Transverse colon (tissue), 4 donors: ENCODE measurements at regions not wholly inside any gene's neighbourhood (a gene's known extent, or its start where the extent isn't known, plus 50 kb on each side); places are given as distances from the start of the nearest gene placed in this dataset.

Experiments used
- DNase-seq: peaks from one replicate; pipeline ENCODE4 v3.0.0-alpha.2; 2019
- H3K27ac ChIP-seq, 4 donors: fragments of 200-600 bp; sonication (generic); 2 replicates each; pipeline ENCODE4 v1.5.1; 2016 to 2018; ENCODE audit warnings: inconsistent platforms in 4 of 4
- H3K27me3 ChIP-seq: fragments of 200-600 bp; sonication (generic); 2 replicates; pipeline ENCODE4 v1.5.1; 2017; ENCODE audit warnings: inconsistent platforms
- H3K36me3 ChIP-seq, 4 donors: fragments of 200-600 bp; sonication (generic); 2 replicates each; pipeline ENCODE4 v1.5.1; 2017 to 2019; ENCODE audit warnings: inconsistent platforms in 4 of 4
- H3K4me1 ChIP-seq, 4 donors: fragments of 200-600 bp; sonication (generic); 2 replicates each; pipeline ENCODE4 v1.5.1; 2017 to 2020; ENCODE audit warnings: inconsistent platforms in 4 of 4
- H3K4me3 ChIP-seq, 4 donors: fragments of 200-600 bp; sonication (generic); 1 replicate in 1 of 4; 2 replicates in 3 of 4; pipeline versions ENCODE4 v1.5.1 to v1.6.1; 2017 to 2019; ENCODE audit warnings: inconsistent platforms in 4 of 4
- H3K9me3 ChIP-seq, 2 donors: fragments of 200-600 bp; sonication (generic); 2 replicates each; pipeline ENCODE4 v1.5.1; 2017 to 2019; ENCODE audit warnings: inconsistent platforms in 2 of 2
- CTCF ChIP-seq, 5 experiments: fragments of 200-600 bp in 3 of 5; fragments of 450-650 bp in 2 of 5; sonication (generic) in 3 of 5; IDR thresholded peaks; 1 replicate in 2 of 5; 2 replicates in 3 of 5; pipeline ENCODE4 v1.5.1; 2016 to 2017; ENCODE audit warnings: antibody characterized with exemption in 5 of 5, inconsistent platforms in 3 of 5, mild to moderate bottlenecking in 2 of 5, moderate library complexity in 1 of 5
- EP300 ChIP-seq: sonication (generic); formaldehyde crosslinking; IDR thresholded peaks from one replicate; pipeline ENCODE4 v1.6.1; 2017; ENCODE audit warnings: antibody characterized with exemption, low read depth
- POLR2A ChIP-seq: fragments of 450-650 bp; IDR thresholded peaks from one replicate; pipeline ENCODE4 v1.6.1; 2016; ENCODE audit warnings: antibody characterized with exemption, mild to moderate bottlenecking, moderate library complexity
- POLR2AphosphoS5 ChIP-seq, 3 donors: sonication (generic); formaldehyde crosslinking; IDR thresholded peaks; one replicate each; pipeline ENCODE4 v1.6.1; 2016; ENCODE audit warnings: antibody characterized with exemption in 3 of 3
- WGBS, 2 donors: methylation state at CpG; one replicate each; pipeline ENCODE4 v1.1.5; 2018; ENCODE audit warnings: low coverage in 1 of 2; 5-methylcytosine and 5-hydroxymethylcytosine counted together
- in situ Hi-C, 4 donors: fragments of 200-750 bp; cut with MboI; loops; one replicate each; pipeline versions ENCODE4 v1.15.0 to v1.15.1; 2017; ENCODE audit warnings: low sequenced_read_pairs in 3 of 4, low pct_ligation_motif_present in 1 of 4, low pct_unique_long_range_greater_than_20kb in 1 of 4
- intact Hi-C: fragments of 100-400 bp; cut with DNase I; formaldehyde crosslinking; loops from one replicate; pipeline ENCODE4 v1.15.1; 2023; ENCODE audit warnings: low total_unique reads

- Histone ChIP-seq H3K36me3 (no peaks in the 10 kb centered on the region), H3K9me3 (no peaks in the 10 kb centered on the region), H3K4me3 (no peak overlapping the region), H3K4me1 (no peaks in the 10 kb centered on the region), H3K27me3 (no peaks in the 10 kb centered on the region), H3K27ac (no peak overlapping the region)
- intact Hi-C loops = no loop called here
- DNase-seq = no peak
- in situ Hi-C loops = no loop called here
- TF ChIP-seq POLR2AphosphoS5 (IDR thresholded peaks at IDR 0.05) = no peak
- TF ChIP-seq EP300 = no peak
- TF ChIP-seq CTCF (IDR thresholded peaks at IDR 0.05) = no peak
- no peak for TF ChIP-seq POLR2A
- 64 to 78% methylated on average over 2 of the region's 2 CpGs for WGBS, 2 donors
Observed at GRCh38 chr7:16169537-16169936, 251.8 kb downstream of the CRPPA start.

- DNase-seq = no peak
- in situ Hi-C loops = no loop called here
Observed at GRCh38 chr7:16167526-16167925, 253.8 kb downstream of the CRPPA start.

GRCh38 chr7:16144361-16144760, 277.0 kb downstream of the CRPPA start:
- H3K36me3 ChIP-seq = no peaks in the 10 kb centered on the region
- H3K4me1 ChIP-seq = no peaks in the 10 kb centered on the region
- in situ Hi-C loops (no loop called here), intact Hi-C loops (no loop called here)
- DNase-seq = no peak
- no peaks in the 10 kb centered on the region for H3K27me3 ChIP-seq
- 20 to 73% methylated on average over 1 to 4 of the region's 4 CpGs for WGBS, 2 donors
- H3K9me3 ChIP-seq = peaks cover 11 to 27% of the 10 kb centered on the region in 2 donors
- H3K4me3 ChIP-seq = no peak overlapping the region
- TF ChIP-seq CTCF (IDR thresholded peaks at IDR 0.05) = no peak
- no peak for TF ChIP-seq POLR2AphosphoS5 (IDR thresholded peaks at IDR 0.05)
- TF ChIP-seq EP300 = no peak
- TF ChIP-seq POLR2A = no peak
- no peak overlapping the region for H3K27ac ChIP-seq

More at GRCh38 chr7:16167526-16167925, 253.8 kb downstream of the CRPPA start:
- H3K9me3 ChIP-seq = no peaks in the 10 kb centered on the region
- no peaks in the 10 kb centered on the region for H3K36me3 ChIP-seq
- no peaks in the 10 kb centered on the region for H3K4me1 ChIP-seq
- H3K27ac ChIP-seq = no peak overlapping the region
- no peaks in the 10 kb centered on the region for H3K27me3 ChIP-seq
- intact Hi-C loops = no loop called here
- WGBS, 2 donors = 62 to 84% methylated on average over 3 of the region's 3 CpGs
- no peak overlapping the region for H3K4me3 ChIP-seq
- TF ChIP-seq POLR2AphosphoS5 (IDR thresholded peaks at IDR 0.05) (no peak), CTCF (IDR thresholded peaks at IDR 0.05) (no peak), EP300 (no peak), POLR2A (no peak)

DNA sequence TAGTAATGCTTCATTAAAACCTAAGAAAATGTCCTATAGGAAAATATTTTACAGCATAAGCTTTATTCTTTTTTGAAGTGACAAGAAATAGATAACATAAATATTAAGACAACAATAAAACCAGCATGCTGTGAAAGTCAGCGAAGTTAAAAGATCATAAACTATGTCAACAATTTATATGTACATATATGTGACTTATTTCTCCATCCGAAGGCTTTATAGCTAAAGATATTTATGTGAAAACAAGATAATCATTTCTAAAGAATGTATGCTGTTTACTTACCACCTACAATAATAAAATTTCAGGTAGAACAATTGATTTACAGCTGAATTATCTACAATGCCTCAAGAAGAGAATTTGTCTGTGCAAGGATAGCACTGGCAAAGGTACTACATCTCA, 283.4 kb downstream of the CRPPA start:
- intact Hi-C loops = no loop called here
- Histone ChIP-seq H3K4me1 (no peaks in the 10 kb centered on the region), H3K9me3 (no peaks in the 10 kb centered on the region), H3K36me3 (no peaks in the 10 kb centered on the region), H3K27ac (no peak overlapping the region), H3K4me3 (no peak overlapping the region), H3K27me3 (no peaks in the 10 kb centered on the region)
- DNase-seq = no peak
- WGBS, 2 donors = 28 to 38% methylated on average over 2 of the region's 2 CpGs
- in situ Hi-C loops = no loop called here
- TF ChIP-seq CTCF (IDR thresholded peaks at IDR 0.05) = no peak
- no peak for TF ChIP-seq POLR2A
- TF ChIP-seq POLR2AphosphoS5 (IDR thresholded peaks at IDR 0.05) = no peak
- TF ChIP-seq EP300 = no peak
